Loucy (cell line): ENCODE measurements at regions not wholly inside any gene's neighbourhood (a gene's known extent, or its start where the extent isn't known, plus 50 kb on each side); places are given as distances from the start of the nearest gene placed in this dataset.

Experiments used
- H2AFZ ChIP-seq: fragments of 200-600 bp; sonication (generic); 2 replicates; pipeline ENCODE4 v1.6.0; 2016; ENCODE audit warnings: antibody characterized with exemption, mild to moderate bottlenecking, low read length, moderate library complexity
- H3F3A ChIP-seq: fragments of 200-600 bp; 2 replicates; pipeline ENCODE4 v1.6.0; 2016; ENCODE audit warnings: antibody characterized with exemption, low read depth, mild to moderate bottlenecking
- H3K27me3 ChIP-seq: fragments of 200-600 bp; sonication (generic); 2 replicates; pipeline ENCODE4 v1.6.1; 2014; ENCODE audit warnings: low read length, mild to moderate bottlenecking; ENCODE audit not compliant: insufficient read depth, poor library complexity, severe bottlenecking
- H3K36me3 ChIP-seq: fragments of 200-600 bp; sonication (generic); 2 replicates; pipeline ENCODE4 v1.6.1; 2016; ENCODE audit warnings: low read length; ENCODE audit not compliant: insufficient read depth
- H3K4me1 ChIP-seq: fragments of 200-600 bp; sonication (generic); 2 replicates; pipeline ENCODE4 v1.5.1; 2014; ENCODE audit warnings: low read length, mild to moderate bottlenecking; ENCODE audit not compliant: insufficient read depth, poor library complexity, severe bottlenecking
- H3K4me2 ChIP-seq: fragments of 200-600 bp; sonication (generic); 2 replicates; pipeline ENCODE4 v1.6.0; 2014; ENCODE audit warnings: antibody characterized with exemption, low read length, low read depth, mild to moderate bottlenecking; ENCODE audit not compliant: poor library complexity, severe bottlenecking
- H3K4me3 ChIP-seq: fragments of 200-600 bp; sonication (generic); 2 replicates; pipeline ENCODE4 v1.5.1; 2014; ENCODE audit warnings: low read length, mild to moderate bottlenecking, mixed read lengths; ENCODE audit not compliant: poor library complexity, severe bottlenecking
- H3K79me2 ChIP-seq: fragments of 200-600 bp; sonication (generic); 2 replicates; pipeline ENCODE4 v1.6.1; 2014; ENCODE audit warnings: low read length; ENCODE audit not compliant: insufficient read depth
- H3K9ac ChIP-seq: fragments of 200-600 bp; sonication (generic); 2 replicates; pipeline ENCODE4 v1.6.0; 2014; ENCODE audit warnings: mild to moderate bottlenecking, low read depth, low read length, moderate library complexity; ENCODE audit not compliant: poor library complexity, severe bottlenecking
- H3K9me2 ChIP-seq: fragments of 200-600 bp; sonication (generic); replicated peaks from 2 replicates; pipeline ENCODE4 v1.6.1; 2016; ENCODE audit warnings: low read depth, low read length, mixed read lengths
- H3K9me3 ChIP-seq: fragments of 200-600 bp; sonication (generic); 2 replicates; pipeline ENCODE4 v1.6.1; 2014; ENCODE audit warnings: mild to moderate bottlenecking, antibody characterized with exemption, low read length, low read depth; ENCODE audit not compliant: insufficient read depth
- H4K20me1 ChIP-seq: fragments of 200-600 bp; sonication (generic); 2 replicates; pipeline ENCODE4 v1.6.0; 2014; ENCODE audit warnings: antibody characterized with exemption, low read length, mild to moderate bottlenecking; ENCODE audit not compliant: insufficient read depth, poor library complexity, severe bottlenecking
- CTCF ChIP-seq: fragments of 200-600 bp; sonication (generic); conservative IDR thresholded peaks from 2 replicates; pipeline ENCODE4 v1.5.1; 2014; ENCODE audit warnings: mild to moderate bottlenecking, antibody characterized with exemption, low read length
- EZH2phosphoT487 ChIP-seq: fragments of 200-600 bp; IDR thresholded peaks from 2 replicates; pipeline ENCODE4 v1.6.1; 2018; ENCODE audit warnings: antibody characterized with exemption, mild to moderate bottlenecking, moderate library complexity, borderline replicate concordance

GRCh38 chr9:23567516-23568165 lies 258.4 kb downstream of the ELAVL2 start:
- H2AFZ ChIP-seq: no peak overlapping the region
- no peaks in the 10 kb centered on the region for H4K20me1 ChIP-seq
- H3F3A ChIP-seq: no peaks in the 10 kb centered on the region
- no peak overlapping the region for H3K4me2 ChIP-seq
- no peak overlapping the region for H3K9ac ChIP-seq
- no peaks in the 10 kb centered on the region for H3K9me2 ChIP-seq
- no peaks in the 10 kb centered on the region for H3K27me3 ChIP-seq
- H3K4me3 ChIP-seq: no peak overlapping the region
- no peaks in the 10 kb centered on the region for H3K36me3 ChIP-seq
- H3K4me1 ChIP-seq: no peaks in the 10 kb centered on the region
- H3K9me3 ChIP-seq: no peaks in the 10 kb centered on the region
- TF ChIP-seq EZH2phosphoT487: no peak
- TF ChIP-seq CTCF: no peak
- no peaks in the 10 kb centered on the region for H3K79me2 ChIP-seq

DNA sequence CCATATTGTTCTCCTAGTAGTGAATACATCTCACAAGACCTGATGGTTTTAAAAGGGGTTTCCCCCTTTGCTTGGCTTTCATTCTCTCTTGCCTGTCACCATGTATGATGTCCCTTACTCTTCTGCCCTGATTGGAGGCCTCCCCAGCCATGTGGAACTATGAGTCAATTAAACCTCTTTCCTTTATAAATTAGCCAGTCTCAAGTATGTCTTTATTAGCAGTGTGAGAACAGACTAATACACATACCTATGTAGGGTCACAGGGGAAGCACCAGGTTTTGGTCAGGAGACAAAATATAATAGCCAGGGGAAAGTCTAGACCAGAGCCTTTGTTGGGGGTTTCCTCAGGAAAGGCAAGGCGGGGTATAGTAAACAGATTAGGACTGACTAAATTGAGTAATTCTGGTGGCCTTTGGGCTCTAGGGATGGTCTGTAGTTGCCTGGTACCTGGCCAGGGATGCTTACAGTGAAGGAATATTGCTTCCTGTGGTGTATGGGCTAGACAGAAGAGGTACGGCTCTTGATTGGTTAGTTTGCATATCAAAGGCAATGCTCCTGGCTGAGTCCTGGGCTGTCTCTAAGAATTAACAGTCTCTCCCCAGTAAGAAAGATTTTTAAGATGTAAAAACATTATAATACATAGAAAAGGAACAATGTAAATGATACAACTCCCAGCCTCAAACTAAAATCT lies 254.5 kb downstream of the ELAVL2 start:
- no peaks in the 10 kb centered on the region for H3K27me3 ChIP-seq
- no peaks in the 10 kb centered on the region for H3K36me3 ChIP-seq
- no peaks in the 10 kb centered on the region for H3K4me1 ChIP-seq
- H3F3A ChIP-seq: no peaks in the 10 kb centered on the region
- H3K4me2 ChIP-seq: no peak overlapping the region
- TF ChIP-seq EZH2phosphoT487 (no peak), CTCF (no peak)
- no peaks in the 10 kb centered on the region for H3K9me3 ChIP-seq
- no peak overlapping the region for H3K9ac ChIP-seq
- no peak overlapping the region for H3K4me3 ChIP-seq
- H3K79me2 ChIP-seq: no peaks in the 10 kb centered on the region
- no peaks in the 10 kb centered on the region for H4K20me1 ChIP-seq
- H2AFZ ChIP-seq: no peak overlapping the region
- no peaks in the 10 kb centered on the region for H3K9me2 ChIP-seq

- no peak for TF ChIP-seq EZH2phosphoT487
- TF ChIP-seq CTCF: no peak
- H3F3A ChIP-seq: no peaks in the 10 kb centered on the region
- H3K79me2 ChIP-seq: no peaks in the 10 kb centered on the region
These were observed 252.2 kb downstream of the ELAVL2 start for GRCh38 chr9:23573800-23574199.

More at GRCh38 chr9:23573800-23574199, 252.2 kb downstream of the ELAVL2 start:
- H3K9me2 ChIP-seq: no peaks in the 10 kb centered on the region
- H3K4me3 ChIP-seq: no peak overlapping the region
- no peaks in the 10 kb centered on the region for H3K36me3 ChIP-seq
- no peaks in the 10 kb centered on the region for H3K9me3 ChIP-seq
- no peaks in the 10 kb centered on the region for H3K4me1 ChIP-seq
- no peak overlapping the region for H3K9ac ChIP-seq
- H3K4me2 ChIP-seq: no peak overlapping the region
- no peak overlapping the region for H2AFZ ChIP-seq
- no peaks in the 10 kb centered on the region for H3K27me3 ChIP-seq
- no peaks in the 10 kb centered on the region for H4K20me1 ChIP-seq
